Parathyroid adenoma (tissue), 2 donors: ENCODE measurements at regions not wholly inside any gene's neighbourhood (a gene's known extent, or its start where the extent isn't known, plus 50 kb on each side); places are given as distances from the start of the nearest gene placed in this dataset.

Experiments used
- H2AFZ ChIP-seq: fragments of 300-600 bp; sonication (generic); one replicate; pipeline ENCODE4 v1.7.0; 2017; ENCODE audit warnings: antibody characterized with exemption, mild to moderate bottlenecking
- H3K27ac ChIP-seq: fragments of 300-600 bp; sonication (generic); one replicate; pipeline ENCODE4 v1.7.0; 2017
- H3K27me3 ChIP-seq: fragments of 300-600 bp; sonication (generic); one replicate; pipeline ENCODE4 v1.7.0; 2017; ENCODE audit warnings: low read length; ENCODE audit not compliant: control insufficient read depth, insufficient read depth
- H3K36me3 ChIP-seq: fragments of 300-600 bp; sonication (generic); one replicate; pipeline ENCODE4 v1.7.0; 2017; ENCODE audit warnings: low read length; ENCODE audit not compliant: control insufficient read depth, insufficient read depth
- H3K4me1 ChIP-seq: fragments of 300-600 bp; sonication (generic); one replicate; pipeline ENCODE4 v1.7.0; 2017; ENCODE audit warnings: control low read depth
- H3K4me2 ChIP-seq: fragments of 300-600 bp; sonication (generic); one replicate; pipeline ENCODE4 v1.7.0; 2017; ENCODE audit warnings: low read length
- H3K4me3 ChIP-seq: fragments of 300-600 bp; sonication (generic); one replicate; pipeline ENCODE4 v1.7.0; 2017; ENCODE audit warnings: low read depth, low read length
- H3K79me2 ChIP-seq: fragments of 300-600 bp; sonication (generic); one replicate; pipeline ENCODE4 v1.7.0; 2017; ENCODE audit warnings: control low read depth
- H3K9ac ChIP-seq: fragments of 300-600 bp; sonication (generic); one replicate; pipeline ENCODE4 v1.7.0; 2017; ENCODE audit warnings: mild to moderate bottlenecking
- H3K9me3 ChIP-seq: fragments of 300-600 bp; sonication (generic); one replicate; pipeline ENCODE4 v1.7.0; 2017; ENCODE audit warnings: low read length; ENCODE audit not compliant: control insufficient read depth
- CTCF ChIP-seq: fragments of 300-600 bp; sonication (generic); IDR thresholded peaks from one replicate; pipeline ENCODE4 v1.7.0; 2017; ENCODE audit warnings: antibody characterized with exemption, mild to moderate bottlenecking
- donor health status: primary hyperparathyroidism.

- Histone ChIP-seq H2AFZ (no peak overlapping the region), H3K27ac (no peak overlapping the region), H3K9me3 (no peaks in the 10 kb centered on the region), H3K4me1 (no peaks in the 10 kb centered on the region), H3K79me2 (no peaks in the 10 kb centered on the region), H3K4me3 (no peak overlapping the region), H3K27me3 (peaks cover 6% of the 10 kb centered on the region), H3K36me3 (no peaks in the 10 kb centered on the region), H3K9ac (no peak overlapping the region), H3K4me2 (no peak overlapping the region)
- no peak for TF ChIP-seq CTCF
Observed at GRCh38 chr12:132396657-132397056, 67.3 kb upstream of the GALNT9 start.

DNA sequence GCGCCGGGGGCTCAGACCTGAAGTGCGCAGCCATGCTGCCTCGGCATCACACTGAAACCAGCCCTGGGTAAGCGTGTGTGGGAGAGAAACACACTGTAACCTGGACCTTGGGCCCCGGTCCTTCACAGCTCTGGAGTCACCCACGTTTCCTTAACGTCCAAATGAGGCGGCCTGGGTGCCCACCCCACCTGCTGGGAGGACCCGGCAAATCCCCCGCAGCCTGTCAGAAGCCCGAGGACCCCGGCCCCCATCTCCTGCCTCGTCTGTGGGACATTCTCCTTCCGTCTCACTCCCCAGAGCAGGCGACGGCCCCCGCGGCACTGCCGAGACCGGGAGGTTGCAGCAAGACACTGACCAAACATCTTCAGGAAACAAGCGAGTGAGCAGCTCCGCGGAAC is 66.5 kb upstream of the GALNT9 start:
- Histone ChIP-seq H3K9me3 (no peaks in the 10 kb centered on the region), H3K4me3 (no peak overlapping the region), H3K4me2 (no peak overlapping the region), H3K27me3 (peaks cover 6% of the 10 kb centered on the region), H3K9ac (no peak overlapping the region), H3K27ac (no peak overlapping the region), H3K79me2 (no peaks in the 10 kb centered on the region), H3K36me3 (no peaks in the 10 kb centered on the region), H2AFZ (no peak overlapping the region), H3K4me1 (no peaks in the 10 kb centered on the region)
- TF ChIP-seq CTCF = no peak

DNA sequence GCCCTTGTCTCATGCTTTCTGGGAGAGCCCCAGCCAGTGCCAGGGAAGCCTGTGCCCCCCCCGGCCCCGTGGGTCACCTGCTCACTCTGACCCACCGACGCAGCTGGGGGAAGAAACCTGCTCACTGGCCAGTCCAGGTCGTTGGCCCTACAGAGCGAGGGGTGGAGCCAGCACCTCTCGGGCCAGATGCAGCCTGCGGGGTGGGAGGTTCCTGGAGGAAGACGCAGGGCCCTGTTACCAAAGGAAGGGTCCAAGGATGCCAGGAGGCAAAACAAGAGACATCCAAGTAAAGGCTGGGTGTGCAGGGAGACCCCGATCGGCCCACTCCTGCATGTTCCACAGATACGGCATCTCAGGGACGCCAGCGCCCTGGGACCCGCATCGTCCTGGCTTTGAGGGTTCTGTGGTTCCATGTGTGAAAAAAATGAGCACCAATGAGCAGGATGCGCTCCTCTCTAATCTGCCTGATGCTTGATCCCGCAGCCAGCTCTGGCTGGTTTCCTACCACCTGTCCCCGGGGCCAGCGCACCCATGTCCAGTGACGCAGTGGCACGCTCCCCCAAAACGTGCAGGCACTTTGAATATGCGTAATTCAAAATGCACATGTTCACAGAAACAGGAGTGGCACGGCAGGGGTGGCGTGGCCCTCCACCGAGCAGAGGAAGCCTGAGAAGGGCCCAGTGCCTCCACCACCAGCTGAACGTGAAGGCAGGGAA is 66.0 kb upstream of the GALNT9 start:
- Histone ChIP-seq H3K4me2 (no peak overlapping the region), H3K4me1 (no peaks in the 10 kb centered on the region), H3K27ac (no peak overlapping the region), H2AFZ (no peak overlapping the region), H3K4me3 (no peak overlapping the region), H3K9me3 (no peaks in the 10 kb centered on the region), H3K27me3 (peaks cover 6% of the 10 kb centered on the region), H3K9ac (no peak overlapping the region), H3K79me2 (no peaks in the 10 kb centered on the region), H3K36me3 (no peaks in the 10 kb centered on the region)
- no peak for TF ChIP-seq CTCF

DNA sequence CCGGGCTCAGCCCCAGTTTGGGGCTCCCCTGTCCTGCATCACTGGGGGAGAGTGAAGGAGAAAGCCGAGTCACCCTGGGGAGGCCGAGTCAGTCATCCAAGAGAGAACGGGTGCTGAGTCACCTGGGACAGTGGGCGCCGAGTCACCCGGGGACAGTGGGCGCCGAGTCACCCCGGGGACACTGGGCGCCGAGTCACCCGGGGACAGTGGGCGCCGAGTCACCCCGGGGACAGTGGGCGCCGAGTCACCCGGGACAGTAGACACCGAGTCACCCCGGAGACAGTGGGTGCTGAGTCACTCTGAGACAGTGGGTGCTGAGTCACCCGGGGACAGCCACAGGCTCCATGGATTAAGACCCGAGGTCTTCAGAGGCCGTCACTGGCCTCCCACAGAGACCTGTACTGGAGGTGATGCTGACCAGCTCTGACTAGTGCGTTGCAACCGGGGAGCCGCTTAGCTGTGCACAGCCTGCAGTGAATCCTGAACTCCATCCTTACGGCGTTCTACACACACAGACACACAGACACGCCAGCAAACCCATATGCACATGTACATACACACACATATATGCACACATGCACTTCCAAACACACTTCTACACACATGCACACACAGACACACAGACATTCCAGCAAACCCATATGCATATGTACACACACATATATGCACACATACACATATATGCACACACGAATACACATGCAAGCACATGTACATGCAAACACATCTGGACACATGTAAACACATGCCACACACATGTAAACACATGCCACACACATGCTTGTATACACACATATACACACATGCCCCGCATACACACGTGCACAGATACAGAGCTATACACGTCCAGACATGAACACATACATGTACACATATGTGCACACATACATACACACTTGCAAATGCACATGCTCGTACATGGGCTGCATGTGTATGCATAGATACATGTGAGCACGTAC is 64.9 kb upstream of the GALNT9 start:
- H3K9ac ChIP-seq = no peak overlapping the region
- no peaks in the 10 kb centered on the region for H3K79me2 ChIP-seq
- H2AFZ ChIP-seq = no peak overlapping the region
- H3K4me1 ChIP-seq = no peaks in the 10 kb centered on the region
- no peak overlapping the region for H3K27ac ChIP-seq
- no peak overlapping the region for H3K4me2 ChIP-seq
- peaks cover 6% of the 10 kb centered on the region for H3K27me3 ChIP-seq
- no peaks in the 10 kb centered on the region for H3K36me3 ChIP-seq
- no peak for TF ChIP-seq CTCF
- no peaks in the 10 kb centered on the region for H3K9me3 ChIP-seq
- no peak overlapping the region for H3K4me3 ChIP-seq
